Gastrocnemius medialis (tissue), 4 donors: ENCODE measurements at regions not wholly inside any gene's neighbourhood (a gene's known extent, or its start where the extent isn't known, plus 50 kb on each side); places are given as distances from the start of the nearest gene placed in this dataset.

Source experiments
- ATAC-seq, 2 donors: fragments of 150-250 bp; one replicate each; pipeline ENCODE4 v1.9.1; 2016
- DNase-seq, 2 donors: peaks; one replicate each; pipeline ENCODE4 v3.0.0-alpha.2; 2019
- H3K27ac ChIP-seq, 4 donors: fragments of 200-600 bp; sonication (generic); 1 replicate in 1 of 4; 2 replicates in 3 of 4; pipeline ENCODE4 v1.5.1; 2016 to 2018; ENCODE audit warnings: mild to moderate bottlenecking in 2 of 4, moderate library complexity in 1 of 4
- H3K27me3 ChIP-seq, 3 donors: fragments of 200-600 bp; sonication (generic) in 2 of 3; 1 replicate in 1 of 3; 2 replicates in 2 of 3; pipeline versions ENCODE4 v1.5.1 to v1.6.0; 2016 to 2019; ENCODE audit warnings: mild to moderate bottlenecking in 1 of 3, moderate library complexity in 1 of 3
- H3K36me3 ChIP-seq, 2 donors: fragments of 200-600 bp; sonication (generic) in 1 of 2; one replicate each; pipeline ENCODE4 v1.5.1; 2017 to 2018
- H3K4me1 ChIP-seq, 2 donors: fragments of 200-600 bp; sonication (generic) in 1 of 2; one replicate each; pipeline ENCODE4 v1.5.1; 2016 to 2017; ENCODE audit warnings: mild to moderate bottlenecking in 2 of 2
- H3K4me3 ChIP-seq, 4 donors: fragments of 200-600 bp; sonication (generic) in 3 of 4; 1 replicate in 1 of 4; 2 replicates in 3 of 4; pipeline ENCODE4 v1.5.1; 2016 to 2019; ENCODE audit warnings: mild to moderate bottlenecking in 2 of 4
- H3K9me3 ChIP-seq, 3 donors: fragments of 200-600 bp; sonication (generic) in 2 of 3; 1 replicate in 1 of 3; 2 replicates in 2 of 3; pipeline ENCODE4 v1.5.1; 2016 to 2019
- CTCF ChIP-seq, 5 experiments: fragments of 450-650 bp in 3 of 5; fragments of 200-600 bp in 2 of 5; sonication (generic) in 2 of 5; IDR thresholded peaks in 4 of 5; conservative IDR thresholded peaks in 1 of 5; 1 replicate in 4 of 5; 2 replicates in 1 of 5; pipeline ENCODE4 v1.5.1; 2016 to 2019; ENCODE audit warnings: antibody characterized with exemption in 5 of 5, mild to moderate bottlenecking in 3 of 5, moderate library complexity in 3 of 5
- POLR2A ChIP-seq, 2 donors: fragments of 450-650 bp; IDR thresholded peaks; one replicate each; pipeline ENCODE4 v1.6.1; 2017; ENCODE audit warnings: antibody characterized with exemption in 2 of 2, mild to moderate bottlenecking in 2 of 2, moderate library complexity in 2 of 2
- in situ Hi-C, 4 donors: fragments of 200-750 bp; cut with MboI; loops; one replicate each; pipeline versions ENCODE4 v1.15.0 to v1.8.0; 2017; ENCODE audit warnings: low sequenced_read_pairs in 4 of 4
- intact Hi-C: fragments of 100-400 bp; cut with DNase I; formaldehyde crosslinking; loops from one replicate; pipeline ENCODE4 v1.15.1; 2023; ENCODE audit warnings: low total_unique reads

GRCh38 chrX:116282751-116283150, 112.2 kb downstream of the AGTR2 start:
- Histone ChIP-seq H3K9me3 (no peaks in the 10 kb centered on the region), H3K27me3 (no peaks in the 10 kb centered on the region), H3K4me3 (no peak overlapping the region), H3K27ac (no peak overlapping the region), H3K36me3 (no peaks in the 10 kb centered on the region), H3K4me1 (no peaks in the 10 kb centered on the region)
- TF ChIP-seq POLR2A (IDR thresholded peaks at IDR 0.05) (no peak), CTCF (IDR thresholded peaks at IDR 0.05 in 4 of 5, conservative IDR thresholded peaks at IDR 0.05 in 1 of 5) (no peak)
- intact Hi-C loops: no loop called here
- ATAC-seq (no peak), DNase-seq (no peak)
- in situ Hi-C loops: no loop called here

- ATAC-seq: no peak
- no peak overlapping the region for H3K27ac ChIP-seq
- TF ChIP-seq CTCF (IDR thresholded peaks at IDR 0.05 in 4 of 5, conservative IDR thresholded peaks at IDR 0.05 in 1 of 5) (no peak), POLR2A (IDR thresholded peaks at IDR 0.05) (no peak)
- intact Hi-C loops: no loop called here
- DNase-seq: no peak
- no peak overlapping the region for H3K4me3 ChIP-seq
- in situ Hi-C loops: no loop called here
- H3K4me1 ChIP-seq: no peaks in the 10 kb centered on the region
- no peaks in the 10 kb centered on the region for H3K27me3 ChIP-seq
- H3K36me3 ChIP-seq: no peaks in the 10 kb centered on the region
- H3K9me3 ChIP-seq: no peaks in the 10 kb centered on the region
Observed at GRCh38 chrX:116284400-116284799, 113.9 kb downstream of the AGTR2 start.

- no peak for DNase-seq
Observed at GRCh38 chrX:116285501-116285900, 115.0 kb downstream of the AGTR2 start.

GRCh38 chrX:116289592-116289991, 119.0 kb downstream of the AGTR2 start:
- Histone ChIP-seq H3K36me3 (no peaks in the 10 kb centered on the region), H3K4me3 (no peak overlapping the region), H3K4me1 (no peaks in the 10 kb centered on the region), H3K27me3 (no peaks in the 10 kb centered on the region), H3K27ac (no peak overlapping the region), H3K9me3 (no peaks in the 10 kb centered on the region)
- intact Hi-C loops: no loop called here
- DNase-seq: no peak
- TF ChIP-seq POLR2A (IDR thresholded peaks at IDR 0.05): no peak
- no peak for TF ChIP-seq CTCF (IDR thresholded peaks at IDR 0.05 in 4 of 5, conservative IDR thresholded peaks at IDR 0.05 in 1 of 5)
- no peak for ATAC-seq
- in situ Hi-C loops: no loop called here

More at GRCh38 chrX:116285501-116285900, 115.0 kb downstream of the AGTR2 start:
- Histone ChIP-seq H3K9me3 (no peaks in the 10 kb centered on the region), H3K27me3 (no peaks in the 10 kb centered on the region), H3K4me1 (no peaks in the 10 kb centered on the region), H3K4me3 (no peak overlapping the region), H3K27ac (no peak overlapping the region), H3K36me3 (no peaks in the 10 kb centered on the region)
- TF ChIP-seq POLR2A (IDR thresholded peaks at IDR 0.05) (no peak), CTCF (IDR thresholded peaks at IDR 0.05 in 4 of 5, conservative IDR thresholded peaks at IDR 0.05 in 1 of 5) (no peak)
- no peak for ATAC-seq
- in situ Hi-C loops: no loop called here
- intact Hi-C loops: no loop called here

GRCh38 chrX:116290359-116290758, 119.8 kb downstream of the AGTR2 start:
- no peak overlapping the region for H3K4me3 ChIP-seq
- no peaks in the 10 kb centered on the region for H3K4me1 ChIP-seq
- no peak overlapping the region for H3K27ac ChIP-seq
- no peaks in the 10 kb centered on the region for H3K27me3 ChIP-seq
- no peaks in the 10 kb centered on the region for H3K9me3 ChIP-seq
- no peak for TF ChIP-seq CTCF (IDR thresholded peaks at IDR 0.05 in 4 of 5, conservative IDR thresholded peaks at IDR 0.05 in 1 of 5)
- TF ChIP-seq POLR2A (IDR thresholded peaks at IDR 0.05): no peak
- no peak for DNase-seq
- H3K36me3 ChIP-seq: no peaks in the 10 kb centered on the region
- intact Hi-C loops: no loop called here
- no peak for ATAC-seq
- in situ Hi-C loops: no loop called here
